ENCODE measurements at regions not wholly inside any gene's neighbourhood (a gene's known extent, or its start where the extent isn't known, plus 50 kb on each side); places are given as distances from the start of the nearest gene placed in this dataset.

- H3K36me3 ChIP-seq (ENCODE audit: control insufficient read depth, low read length): no peaks in the 10 kb centered on the region
- no peaks in the 10 kb centered on the region for H3K79me2 ChIP-seq (ENCODE audit: control insufficient read depth, low read length)
- peaks cover 4% of the 10 kb centered on the region for H3F3A ChIP-seq (ENCODE audit: control insufficient read depth, insufficient read depth)
- H3K27me3 ChIP-seq (ENCODE audit: control insufficient read depth, low read length): no peaks in the 10 kb centered on the region
- H3K4me1 ChIP-seq (ENCODE audit: control insufficient read depth, low read length): peaks cover 35% of the 10 kb centered on the region
- H3K9me3 ChIP-seq (ENCODE audit: control insufficient read depth, insufficient read depth, low read length): no peaks in the 10 kb centered on the region
- peak overlapping the region; percentile 69 for H3K4me2 ChIP-seq (ENCODE audit: low read length)
- peak overlapping the region; percentile 36 for H3K27ac ChIP-seq (ENCODE audit: low read depth, low read length)
- H4K20me1 ChIP-seq (ENCODE audit: control insufficient read depth, insufficient read depth, low read depth, low read length): no peaks in the 10 kb centered on the region
- H3K4me3 ChIP-seq (ENCODE audit: low read length): peak overlapping the region; percentile 33
- TF ChIP-seq, protein P1, sequence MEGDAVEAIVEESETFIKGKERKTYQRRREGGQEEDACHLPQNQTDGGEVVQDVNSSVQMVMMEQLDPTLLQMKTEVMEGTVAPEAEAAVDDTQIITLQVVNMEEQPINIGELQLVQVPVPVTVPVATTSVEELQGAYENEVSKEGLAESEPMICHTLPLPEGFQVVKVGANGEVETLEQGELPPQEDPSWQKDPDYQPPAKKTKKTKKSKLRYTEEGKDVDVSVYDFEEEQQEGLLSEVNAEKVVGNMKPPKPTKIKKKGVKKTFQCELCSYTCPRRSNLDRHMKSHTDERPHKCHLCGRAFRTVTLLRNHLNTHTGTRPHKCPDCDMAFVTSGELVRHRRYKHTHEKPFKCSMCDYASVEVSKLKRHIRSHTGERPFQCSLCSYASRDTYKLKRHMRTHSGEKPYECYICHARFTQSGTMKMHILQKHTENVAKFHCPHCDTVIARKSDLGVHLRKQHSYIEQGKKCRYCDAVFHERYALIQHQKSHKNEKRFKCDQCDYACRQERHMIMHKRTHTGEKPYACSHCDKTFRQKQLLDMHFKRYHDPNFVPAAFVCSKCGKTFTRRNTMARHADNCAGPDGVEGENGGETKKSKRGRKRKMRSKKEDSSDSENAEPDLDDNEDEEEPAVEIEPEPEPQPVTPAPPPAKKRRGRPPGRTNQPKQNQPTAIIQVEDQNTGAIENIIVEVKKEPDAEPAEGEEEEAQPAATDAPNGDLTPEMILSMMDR (IDR thresholded peaks at IDR 0.05; ENCODE audit: low read depth, low read length, poor library complexity, severe bottlenecking): no peak
- no peak for TF ChIP-seq EZH2phosphoT487 (IDR thresholded peaks at IDR 0.05; ENCODE audit: borderline replicate concordance, low read length)
- H3K9me2 ChIP-seq (replicated peaks; ENCODE audit: control insufficient read depth, low read length): no peaks in the 10 kb centered on the region
These were observed 64.6 kb upstream of the TAF1B start for GRCh38 chr2:9778471-9779316.

DNA sequence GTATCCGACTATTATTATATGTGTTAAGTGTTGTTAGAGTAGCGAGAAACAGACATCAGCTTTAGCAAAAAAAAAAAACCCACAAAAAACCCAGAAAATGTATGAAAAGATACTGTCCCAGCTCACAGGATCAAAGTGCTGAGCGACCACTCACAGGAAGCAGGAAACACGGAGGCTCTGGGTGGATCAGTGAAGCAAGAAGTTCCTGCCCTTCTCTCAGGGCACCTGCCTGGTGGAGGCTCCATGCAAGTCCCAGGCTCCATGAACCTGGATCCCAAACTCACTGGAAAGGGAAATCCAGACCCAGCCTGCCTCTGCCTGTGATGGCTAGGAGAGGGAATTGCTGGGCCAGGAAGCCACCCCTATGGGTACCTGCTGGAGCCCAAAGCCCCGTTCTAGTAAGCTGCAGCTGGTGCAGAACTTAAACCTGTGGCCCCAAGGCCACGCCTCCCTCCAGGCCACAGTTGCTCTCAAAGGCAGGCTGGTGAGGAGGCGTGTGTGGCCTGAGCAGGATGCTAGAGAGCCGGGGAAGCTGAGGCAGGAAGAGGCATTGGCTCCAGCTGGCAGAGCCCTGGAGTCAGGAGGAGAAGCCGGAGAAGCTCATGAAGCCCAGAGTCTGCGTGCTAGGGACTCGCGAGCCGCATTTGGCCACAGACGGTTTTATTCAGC lies 63.5 kb upstream of the TAF1B start:
- H3K9me3 ChIP-seq (ENCODE audit: control insufficient read depth, insufficient read depth, low read length): no peaks in the 10 kb centered on the region
- no peaks in the 10 kb centered on the region for H3K79me2 ChIP-seq (ENCODE audit: control insufficient read depth, low read length)
- no peaks in the 10 kb centered on the region for H3K27me3 ChIP-seq (ENCODE audit: control insufficient read depth, low read length)
- H4K20me1 ChIP-seq (ENCODE audit: control insufficient read depth, insufficient read depth, low read depth, low read length): no peaks in the 10 kb centered on the region
- peaks cover 35% of the 10 kb centered on the region for H3K4me1 ChIP-seq (ENCODE audit: control insufficient read depth, low read length)
- peak overlapping the region; percentile 33 for H3K4me3 ChIP-seq (ENCODE audit: low read length)
- no peaks in the 10 kb centered on the region for H3K9me2 ChIP-seq (replicated peaks; ENCODE audit: control insufficient read depth, low read length)
- H3K4me2 ChIP-seq (ENCODE audit: low read length): peak overlapping the region; percentile 69
- H3F3A ChIP-seq (ENCODE audit: control insufficient read depth, insufficient read depth): peaks cover 4% of the 10 kb centered on the region
- H3K27ac ChIP-seq (ENCODE audit: low read depth, low read length): peak overlapping the region; percentile 36
- H3K36me3 ChIP-seq (ENCODE audit: control insufficient read depth, low read length): no peaks in the 10 kb centered on the region
- TF ChIP-seq, protein P1 (IDR thresholded peaks at IDR 0.05; ENCODE audit: low read depth, low read length, poor library complexity, severe bottlenecking): no peak
- no peak for TF ChIP-seq EZH2phosphoT487 (IDR thresholded peaks at IDR 0.05; ENCODE audit: borderline replicate concordance, low read length)

DNA sequence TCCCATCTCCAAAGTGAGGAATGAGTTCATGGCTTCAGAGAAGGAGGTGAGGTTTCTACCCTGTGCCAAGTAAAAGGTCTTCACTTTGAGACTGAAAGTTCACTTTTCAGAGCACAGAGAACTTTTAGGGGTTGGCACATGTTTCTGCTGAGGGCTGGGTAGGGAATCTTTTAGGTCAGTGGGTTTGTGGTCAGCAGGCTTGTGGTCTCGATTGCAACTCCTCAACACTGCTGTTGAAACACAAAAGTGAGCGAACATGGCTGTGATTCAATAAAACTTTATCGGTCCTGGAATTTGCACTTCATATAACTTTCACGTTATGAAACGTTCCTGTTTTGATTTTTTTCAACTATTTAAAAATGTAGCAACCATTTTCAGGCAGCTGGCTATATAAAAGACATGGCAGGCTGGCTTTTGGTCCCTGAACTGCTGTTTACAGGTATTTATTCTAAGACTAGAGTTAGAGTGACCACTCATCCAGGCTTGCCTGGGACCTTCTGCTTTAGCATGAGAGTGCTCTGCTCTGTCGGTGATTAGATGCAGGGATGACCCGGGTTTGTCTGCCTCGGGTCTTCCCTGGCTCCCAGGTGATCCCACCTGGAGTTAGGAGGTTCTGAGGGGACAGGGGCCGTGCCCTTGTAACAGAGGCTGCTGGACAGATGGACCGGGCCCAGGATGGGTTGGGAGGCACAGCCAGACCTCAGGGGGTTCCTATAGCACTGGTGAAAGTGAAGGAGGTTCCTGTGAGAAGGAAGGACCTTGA lies 62.7 kb upstream of the TAF1B start:
- no peaks in the 10 kb centered on the region for H3K27me3 ChIP-seq (ENCODE audit: control insufficient read depth, low read length)
- H3K4me3 ChIP-seq (ENCODE audit: low read length): no peak overlapping the region
- peak overlapping the region; percentile 69 for H3K4me2 ChIP-seq (ENCODE audit: low read length)
- H3K9me3 ChIP-seq (ENCODE audit: control insufficient read depth, insufficient read depth, low read length): no peaks in the 10 kb centered on the region
- H3K4me1 ChIP-seq (ENCODE audit: control insufficient read depth, low read length): peaks cover 35% of the 10 kb centered on the region
- H4K20me1 ChIP-seq (ENCODE audit: control insufficient read depth, insufficient read depth, low read depth, low read length): no peaks in the 10 kb centered on the region
- no peaks in the 10 kb centered on the region for H3K79me2 ChIP-seq (ENCODE audit: control insufficient read depth, low read length)
- no peaks in the 10 kb centered on the region for H3K36me3 ChIP-seq (ENCODE audit: control insufficient read depth, low read length)
- peak overlapping the region; percentile 36; the same call in 1 of the 2 replicates for H3K27ac ChIP-seq (ENCODE audit: low read depth, low read length)
- H3K9me2 ChIP-seq (replicated peaks; ENCODE audit: control insufficient read depth, low read length): no peaks in the 10 kb centered on the region
- H3F3A ChIP-seq (ENCODE audit: control insufficient read depth, insufficient read depth): peaks cover 4% of the 10 kb centered on the region
- TF ChIP-seq, protein P1 (IDR thresholded peaks at IDR 0.05; ENCODE audit: low read depth, low read length, poor library complexity, severe bottlenecking): no peak
- no peak for TF ChIP-seq EZH2phosphoT487 (IDR thresholded peaks at IDR 0.05; ENCODE audit: borderline replicate concordance, low read length)

Measured in DOHH2 (cell line).